HepG2 (cell line): ENCODE measurements at regions not wholly inside any gene's neighbourhood (a gene's known extent, or its start where the extent isn't known, plus 50 kb on each side); places are given as distances from the start of the nearest gene placed in this dataset.

ENCODE experiments used
- ADNP ChIP-seq: sonication (generic); formaldehyde crosslinking; IDR thresholded peaks from 2 replicates; pipeline ENCODE4 v1.4.0; 2020; ENCODE audit warnings: missing genetic modification reagents
- DPF2 ChIP-seq: sonication (generic); formaldehyde crosslinking; IDR thresholded peaks from 2 replicates; pipeline ENCODE4 v1.4.0; 2020; ENCODE audit warnings: mild to moderate bottlenecking, low read depth, missing genetic modification reagents, borderline replicate concordance
- ERF ChIP-seq: IDR thresholded peaks from 2 replicates; pipeline ENCODE4 v1.6.1; 2018; ENCODE audit warnings: missing biosample characterization, missing genetic modification reagents
- ISL2 ChIP-seq: sonication (generic); formaldehyde crosslinking; IDR thresholded peaks from 2 replicates; pipeline ENCODE4 v1.5.0; 2020; ENCODE audit warnings: missing genetic modification reagents
- KIAA2018 ChIP-seq: sonication (generic); formaldehyde crosslinking; IDR thresholded peaks from 2 replicates; pipeline ENCODE4 v1.5.0; 2020; ENCODE audit warnings: mild to moderate bottlenecking, missing genetic modification reagents, borderline replicate concordance
- KLF6 ChIP-seq: IDR thresholded peaks from 2 replicates; pipeline ENCODE4 v1.8.0; 2016; ENCODE audit warnings: missing biosample characterization, missing genetic modification reagents
- KMT2B ChIP-seq: IDR thresholded peaks from 2 replicates; pipeline ENCODE4 v1.6.1; 2016; ENCODE audit warnings: missing genetic modification reagents, missing compliant biosample characterization
- PAXIP1 ChIP-seq: sonication (generic); formaldehyde crosslinking; conservative IDR thresholded peaks from 2 replicates; pipeline ENCODE4 v1.4.0; 2020; ENCODE audit warnings: mild to moderate bottlenecking, missing genetic modification reagents, moderate library complexity
- RBFOX2 ChIP-seq: fragments of 200-400 bp; formaldehyde crosslinking; IDR thresholded peaks from 2 replicates; pipeline ENCODE4 v1.6.1; 2017; ENCODE audit warnings: low read depth, mild to moderate bottlenecking, low read length
- REL ChIP-seq: sonication (generic); formaldehyde crosslinking; conservative IDR thresholded peaks from 2 replicates; pipeline ENCODE4 v1.8.0; 2022; ENCODE audit warnings: mild to moderate bottlenecking, missing genetic modification reagents, moderate library complexity
- SAP130 ChIP-seq: IDR thresholded peaks from 2 replicates; pipeline ENCODE4 v1.6.1; 2016; ENCODE audit warnings: low read depth
- SNRNP70 ChIP-seq: fragments of 200-400 bp; formaldehyde crosslinking; IDR thresholded peaks from 2 replicates; pipeline ENCODE4 v1.6.1; 2017; ENCODE audit warnings: mild to moderate bottlenecking, low read depth, low read length, moderate library complexity
- ZBTB25 ChIP-seq: IDR thresholded peaks from 2 replicates; pipeline ENCODE4 v1.6.1; 2018; ENCODE audit warnings: missing genetic modification reagents
- ZNF724P ChIP-seq: sonication (generic); formaldehyde crosslinking; IDR thresholded peaks from 2 replicates; pipeline ENCODE4 v1.8.0; 2022; ENCODE audit warnings: missing genetic modification reagents, borderline replicate concordance
- ZNF784 ChIP-seq: sonication (generic); formaldehyde crosslinking; IDR thresholded peaks from 2 replicates; pipeline ENCODE4 v1.5.1; 2020; ENCODE audit warnings: missing genetic modification reagents, mild to moderate bottlenecking, borderline replicate concordance

- TF ChIP-seq KIAA2018 (CRISPR knock-in tag) (0 out of 2 replicates have a peak, but pooled peaks have one; percentile 63), ADNP (CRISPR knock-in tag) (no peak), RBFOX2 (no peak), SAP130 (CRISPR knock-in tag) (peak; percentile 48), ZBTB25 (0 out of 2 replicates have a peak, but pooled peaks have one; percentile 27), ISL2 (CRISPR knock-in tag) (peak; percentile 64), SNRNP70 (no peak), DPF2 (CRISPR knock-in tag) (no peak), ZNF724P (CRISPR knock-in tag) (no peak), ERF (CRISPR knock-in tag) (peak; percentile 57; the same call in 1 of the 2 replicates), REL (CRISPR knock-in tag) (no peak), PAXIP1 (CRISPR knock-in tag) (peak; percentile 65), ZNF784 (no peak), KLF6 (CRISPR knock-in tag) (no peak), KMT2B (CRISPR knock-in tag) (0 out of 2 replicates have a peak, but pooled peaks have one; percentile 27)
Observed at GRCh38 chr6:63410435-63411426, 90.9 kb upstream of the LGSN start (continued).
